ENCODE measurements at regions not wholly inside any gene's neighbourhood (a gene's known extent, or its start where the extent isn't known, plus 50 kb on each side); places are given as distances from the start of the nearest gene placed in this dataset.
"Not testable (repeated sequence)": the region's sequence is repeated elsewhere in the genome, so short reads cannot be mapped to it uniquely, and the experiment has no call there.

DNA sequence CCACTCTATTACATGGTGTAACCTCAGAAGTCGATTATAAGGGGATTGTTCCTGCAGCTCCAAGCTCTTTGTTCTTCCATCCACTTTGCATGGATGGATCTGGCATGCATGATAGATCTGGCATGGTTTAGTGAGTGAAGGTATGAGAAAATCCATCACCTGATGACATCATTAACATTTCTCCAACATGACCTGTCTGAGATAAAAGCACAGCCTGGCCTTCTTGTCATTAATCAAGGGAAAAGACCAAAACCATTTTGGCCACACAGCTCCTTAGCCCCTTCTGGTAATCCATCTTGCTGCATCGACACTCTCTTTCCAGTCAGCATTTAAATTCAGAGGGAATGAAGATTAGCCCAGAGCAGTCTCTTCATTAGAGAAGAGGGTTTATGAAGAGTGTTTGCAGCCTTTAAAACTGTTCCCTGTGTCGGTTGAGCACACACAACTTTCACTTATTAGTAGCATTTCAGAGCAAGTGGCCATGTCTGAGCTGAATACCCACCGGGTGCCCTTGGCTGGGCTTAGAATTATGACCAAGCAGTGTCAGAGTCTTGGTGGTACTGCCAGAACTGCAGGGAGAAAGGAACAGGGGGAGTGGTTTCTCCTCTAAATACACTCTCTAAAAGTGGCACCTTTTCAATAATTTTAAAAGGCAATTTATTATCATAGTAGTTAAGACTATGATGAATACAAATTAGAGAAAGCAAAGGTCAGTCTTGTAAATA, 246.0 kb downstream of the HAPSTR1 start:
- no peak for DNase-seq (ENCODE audit: low read depth in 3 of 3, low spot score in 1 of 3)

DNA sequence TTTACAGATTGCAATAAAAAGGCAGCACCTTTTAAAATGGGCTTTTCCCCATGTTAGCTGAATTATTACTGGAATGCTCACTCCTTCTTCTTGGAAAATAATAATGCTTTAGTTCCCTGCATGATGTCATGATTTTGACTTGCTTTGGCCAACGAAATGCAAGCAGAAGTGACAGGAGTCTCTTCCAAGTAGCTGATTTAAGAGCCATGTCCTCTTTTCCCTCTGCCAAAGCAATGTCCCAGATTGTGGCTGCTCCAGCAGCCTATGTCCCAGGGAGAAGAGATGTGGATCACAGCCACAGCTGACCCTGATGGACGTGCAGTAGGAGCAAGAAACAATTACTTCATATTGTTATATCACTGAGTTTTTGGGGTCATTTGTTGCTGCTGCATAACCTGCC, 246.6 kb downstream of the HAPSTR1 start:
- no peak for DNase-seq (ENCODE audit: low read depth in 3 of 3, low spot score in 1 of 3)

DNA sequence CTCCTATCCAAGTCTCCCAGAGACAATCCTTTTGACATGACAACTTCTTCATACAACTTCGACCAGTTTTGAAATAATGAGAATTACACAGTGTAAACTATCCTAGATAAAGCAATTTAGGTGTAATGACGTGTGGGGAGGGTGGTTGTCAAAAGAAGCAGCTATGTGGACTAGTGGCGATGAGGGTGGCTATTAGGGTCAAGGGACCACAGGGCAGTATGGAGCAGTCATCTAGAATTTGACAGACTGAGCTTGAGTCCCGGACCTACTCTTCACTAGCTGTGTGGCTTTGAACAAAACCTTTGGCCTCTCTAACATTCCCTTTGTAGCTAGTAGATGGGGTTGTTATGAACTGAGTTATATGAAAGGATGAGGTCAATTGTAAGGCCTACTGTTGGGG, 247.1 kb downstream of the HAPSTR1 start:
- no peak for DNase-seq (ENCODE audit: low read depth in 3 of 3, low spot score in 1 of 3)

DNA sequence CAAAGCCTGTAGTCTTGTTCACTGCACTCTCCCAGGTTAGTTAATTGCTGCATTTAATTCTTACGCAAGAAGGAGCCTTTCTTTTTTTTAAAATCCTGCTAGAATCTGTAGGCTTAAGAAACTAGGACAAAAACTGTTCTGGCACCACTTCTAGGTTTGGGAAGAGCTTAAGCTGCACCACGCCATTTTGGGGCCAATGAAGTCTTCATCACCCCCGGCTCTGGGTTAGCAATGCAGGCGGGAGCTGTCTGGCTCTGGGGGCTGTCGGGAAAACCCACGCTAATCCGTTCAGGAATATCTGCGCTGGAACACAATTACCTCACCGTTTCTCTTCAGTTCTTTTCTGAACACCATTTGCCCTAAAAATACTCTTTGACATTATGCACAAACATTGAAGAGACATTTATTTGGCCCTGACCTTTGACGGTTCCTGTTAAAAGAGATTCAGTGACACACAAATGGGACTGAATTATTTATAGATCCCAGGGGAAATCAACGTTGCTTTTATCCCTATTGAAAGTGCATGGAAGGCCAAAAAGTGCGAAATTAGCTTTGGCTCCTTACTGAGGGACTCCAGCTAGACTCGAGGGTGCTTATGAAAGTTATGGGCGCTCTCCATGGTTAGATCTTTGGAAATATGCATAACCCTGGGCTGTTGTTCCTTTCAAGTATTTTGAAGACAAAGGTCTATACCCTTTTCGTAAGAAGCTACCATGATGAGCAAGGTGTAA, 249.2 kb downstream of the HAPSTR1 start:
- no peak for DNase-seq (ENCODE audit: low read depth in 3 of 3, low spot score in 1 of 3)

DNA sequence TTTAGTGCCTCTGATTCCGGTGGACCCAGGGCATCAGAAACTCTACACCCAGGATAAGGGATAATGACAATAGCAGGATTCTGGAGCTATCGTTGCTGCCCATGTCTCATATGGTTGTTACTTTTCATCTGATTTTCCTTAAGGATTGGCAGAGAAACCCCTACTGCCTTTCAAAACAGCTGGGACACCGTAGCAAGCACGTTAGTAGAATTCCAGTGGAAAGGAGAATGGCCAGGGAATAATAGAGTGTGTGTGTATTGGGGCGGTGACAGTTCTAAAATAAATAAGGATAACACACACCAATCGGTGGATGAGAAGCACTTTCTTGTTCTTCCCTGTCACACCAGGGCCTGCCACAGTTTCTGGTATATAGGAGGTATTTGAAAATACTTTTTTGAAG, 251.8 kb downstream of the HAPSTR1 start:
- DNase-seq (ENCODE audit: low read depth in 3 of 3, low spot score in 1 of 3), result no peak

DNA sequence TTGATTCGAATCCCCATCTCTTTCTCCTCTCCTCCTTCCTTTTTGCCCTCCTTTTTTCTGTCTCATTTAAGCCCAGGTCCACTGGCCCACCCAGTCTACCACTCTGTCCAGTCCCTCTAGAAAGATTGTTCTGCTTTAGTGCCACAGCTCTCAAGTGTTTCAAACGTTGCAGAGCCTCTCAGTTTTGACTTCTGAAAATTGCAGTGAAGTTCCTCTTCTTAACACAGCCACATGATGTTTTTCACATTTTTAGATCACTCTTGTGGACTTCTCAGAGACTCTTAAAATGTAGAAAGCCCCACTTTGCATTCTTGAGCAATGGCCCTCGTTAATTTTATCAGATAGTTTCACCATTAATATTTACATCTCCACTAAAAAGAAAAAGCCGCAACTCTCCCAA, 253.1 kb downstream of the HAPSTR1 start:
- no peak for DNase-seq (ENCODE audit: low read depth in 3 of 3, low spot score in 1 of 3)

DNA sequence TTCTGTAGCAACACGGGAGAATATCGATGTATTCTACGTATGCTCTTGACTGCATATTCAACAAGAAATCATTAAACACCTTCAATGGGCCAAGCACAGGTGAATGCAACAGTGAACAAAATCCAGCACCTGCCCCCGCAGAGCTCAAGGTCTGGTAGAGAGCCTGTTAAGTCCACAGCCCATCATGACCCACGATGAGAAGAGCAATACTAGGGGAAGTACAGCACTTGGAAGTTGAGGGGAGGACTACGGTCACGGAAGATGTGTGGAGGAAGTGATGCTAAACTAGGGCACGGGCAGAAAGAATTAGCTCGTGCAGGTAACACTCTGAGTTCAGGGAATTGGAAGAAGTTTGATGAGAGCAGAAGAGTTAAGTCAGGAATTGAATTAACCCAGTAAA, 253.6 kb downstream of the HAPSTR1 start:
- no peak for DNase-seq (ENCODE audit: low read depth in 3 of 3, low spot score in 1 of 3)

DNA sequence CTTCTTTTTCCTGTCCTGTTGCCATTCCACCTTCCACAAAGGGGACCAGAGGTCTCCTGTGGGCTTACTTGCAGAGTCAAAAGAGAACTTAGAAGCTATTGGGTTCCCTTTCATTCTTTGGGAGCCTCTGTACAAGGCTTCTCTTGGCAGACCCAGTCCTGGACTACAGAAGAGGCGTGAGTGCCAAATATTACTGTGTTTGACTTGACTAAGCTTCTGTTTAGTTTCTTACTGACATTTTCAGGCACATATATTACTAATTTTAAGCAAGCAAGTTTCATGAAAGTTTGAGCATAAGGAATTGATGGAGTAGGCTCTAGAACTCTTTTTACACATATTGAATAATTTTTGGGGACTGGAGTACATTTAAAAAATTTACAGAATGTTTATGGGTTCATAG, 254.4 kb downstream of the HAPSTR1 start:
- DNase-seq (ENCODE audit: low read depth in 3 of 3, low spot score in 1 of 3), result no peak

DNA sequence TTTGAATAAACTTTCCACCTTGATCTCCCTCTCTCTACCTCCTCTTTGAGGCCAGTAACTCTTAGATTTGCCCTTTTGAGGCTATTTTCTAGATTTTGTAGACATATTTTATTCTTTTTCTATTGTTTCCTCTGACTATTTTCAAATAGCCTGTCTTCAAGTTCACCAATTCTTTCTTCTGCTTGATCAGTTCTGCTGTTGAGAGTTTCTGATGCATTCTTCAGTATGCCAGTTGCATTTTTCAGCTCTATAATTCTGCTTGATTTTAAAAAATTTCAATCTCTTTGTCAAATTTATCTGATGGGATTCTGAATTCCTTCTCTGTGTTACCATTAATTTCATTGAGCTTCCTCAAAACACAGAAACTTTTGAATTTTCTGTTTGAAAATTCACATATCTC, 257.5 kb downstream of the HAPSTR1 start:
- no peak for DNase-seq (ENCODE audit: low read depth in 3 of 3, low spot score in 1 of 3)

DNA sequence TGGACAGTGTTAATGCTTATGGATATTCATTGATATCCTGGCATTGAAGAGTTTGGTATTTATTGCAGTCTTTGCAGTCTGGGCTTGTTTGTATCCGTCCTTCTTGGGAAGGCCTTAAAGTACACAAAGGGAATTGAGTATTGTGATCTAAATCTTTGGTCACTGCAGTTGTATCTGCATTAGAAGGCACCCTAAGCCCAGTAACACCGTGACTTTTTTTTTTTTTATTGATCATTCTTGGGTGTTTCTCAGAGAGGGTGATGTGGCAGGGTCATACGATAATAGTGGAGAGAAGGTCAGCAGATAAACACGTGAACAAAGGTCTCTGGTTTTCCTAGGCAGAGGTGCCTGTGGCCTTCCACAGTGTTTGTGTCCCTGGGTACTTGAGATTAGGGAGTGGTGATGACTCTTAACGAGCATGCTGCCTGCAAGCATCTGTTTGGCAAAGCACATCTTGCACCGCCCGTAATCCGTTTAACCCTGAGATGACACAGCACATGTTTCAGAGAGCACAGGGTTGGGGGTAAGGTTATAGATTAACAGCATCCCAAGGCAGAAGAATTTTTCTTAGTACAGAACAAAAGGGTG, 258.0 kb downstream of the HAPSTR1 start:
- DNase-seq (ENCODE audit: low read depth in 3 of 3, low spot score in 1 of 3), result not testable (repeated sequence)

DNA sequence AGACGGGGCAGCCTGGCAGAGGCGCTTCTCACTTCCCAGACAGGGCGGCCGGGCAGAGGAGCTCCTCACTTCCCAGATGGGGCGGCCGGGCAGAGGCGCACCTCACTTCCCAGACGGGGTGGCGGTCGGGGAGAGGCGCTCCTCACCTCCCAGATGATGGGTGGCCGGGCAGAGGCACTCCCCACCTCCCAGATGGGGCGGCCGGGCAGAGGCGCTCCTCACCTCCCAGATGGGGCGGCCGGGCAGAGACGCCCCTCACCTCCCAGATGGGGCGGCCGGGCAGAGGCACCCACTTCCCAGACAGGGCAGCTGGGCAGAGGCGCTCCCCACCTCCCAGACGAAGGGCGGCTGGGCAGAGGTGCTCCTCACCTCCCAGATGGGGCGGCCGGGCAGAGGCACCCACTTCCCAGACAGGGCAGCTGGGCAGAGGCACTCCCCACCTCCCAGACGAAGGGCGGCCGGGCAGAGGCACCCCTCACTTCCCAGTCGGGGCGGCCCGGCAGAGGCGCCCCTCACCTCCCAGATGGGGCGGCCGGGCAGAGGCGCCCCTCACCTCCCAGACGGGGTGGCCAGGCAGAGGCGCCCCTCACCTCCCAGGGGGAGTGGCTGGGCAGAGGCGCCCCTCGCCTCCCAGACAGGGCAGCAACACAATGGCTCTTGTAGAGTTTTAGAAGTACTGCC, 258.8 kb downstream of the HAPSTR1 start:
- not testable (repeated sequence) for DNase-seq (ENCODE audit: low read depth in 3 of 3, low spot score in 1 of 3)

DNA sequence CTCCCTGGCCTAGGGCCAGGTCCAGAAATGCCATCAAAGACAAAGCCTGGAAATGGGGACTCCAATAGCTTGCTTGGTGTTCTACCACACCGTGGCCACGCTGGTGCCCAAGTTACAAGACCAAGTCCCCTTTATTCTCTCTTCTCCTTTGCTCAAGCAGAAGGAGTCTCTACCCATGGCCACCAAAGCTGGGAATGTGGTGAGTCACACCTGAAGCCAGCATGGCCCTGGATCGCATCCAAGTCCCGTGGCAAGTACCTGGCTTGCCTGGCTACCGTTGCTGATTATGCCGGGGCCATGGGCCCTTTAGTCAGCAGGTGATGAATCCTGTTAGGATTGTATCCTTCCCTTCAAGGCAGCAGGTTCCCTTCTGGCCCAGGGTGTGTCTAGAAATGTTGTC, 260.0 kb downstream of the HAPSTR1 start:
- no peak for DNase-seq (ENCODE audit: low read depth in 3 of 3, low spot score in 1 of 3)

DNA sequence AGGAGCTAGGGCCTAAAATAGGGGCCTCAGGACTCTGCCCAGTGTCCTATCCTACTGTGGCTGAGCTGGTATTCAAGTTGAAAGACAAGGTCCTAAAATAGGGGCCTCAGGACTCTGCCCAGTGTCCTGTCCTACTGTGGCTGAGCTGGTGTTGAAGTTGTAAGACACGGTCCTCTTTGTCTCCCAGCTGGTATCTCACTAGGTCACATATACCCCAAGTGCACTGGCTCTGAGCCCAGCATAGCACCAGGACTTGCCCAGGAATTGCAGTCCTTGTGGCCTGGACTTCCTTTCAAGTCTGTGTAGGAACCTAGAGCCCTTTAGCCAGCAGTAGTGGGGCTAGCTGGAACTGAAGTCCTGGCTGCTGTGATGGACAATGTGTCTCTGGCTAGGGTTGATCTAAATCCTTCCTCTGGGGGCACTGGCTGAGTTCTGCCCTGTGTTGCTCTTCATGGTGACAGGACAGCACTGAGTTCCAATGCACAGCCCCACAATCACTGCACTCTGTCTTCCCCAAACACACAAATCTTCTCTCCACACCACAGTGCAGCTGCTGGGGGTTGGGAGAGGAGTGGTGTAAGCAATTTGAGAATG, 260.5 kb downstream of the HAPSTR1 start:
- no peak for DNase-seq (ENCODE audit: low read depth in 3 of 3, low spot score in 1 of 3)

DNA sequence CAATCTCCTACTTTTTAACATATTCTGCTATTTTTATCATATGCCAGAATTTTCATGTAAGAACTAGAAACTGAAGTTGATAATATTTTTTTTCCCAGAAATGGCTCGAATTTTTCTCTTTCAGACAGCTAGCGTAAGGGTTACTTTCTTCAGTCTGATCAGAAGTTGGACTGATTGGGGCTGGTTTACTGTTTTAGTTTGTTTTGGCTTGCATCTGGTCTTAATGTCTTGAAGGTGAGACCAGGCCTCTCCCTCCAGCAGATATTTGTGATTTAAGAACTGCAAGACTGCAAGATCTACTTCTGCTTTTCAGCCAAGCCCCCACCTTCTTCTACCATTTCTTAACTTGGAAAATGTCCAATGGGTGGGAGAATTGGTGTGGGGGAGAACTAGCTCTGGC, 266.4 kb downstream of the HAPSTR1 start:
- DNase-seq (ENCODE audit: low read depth in 3 of 3, low spot score in 1 of 3), result no peak

DNA sequence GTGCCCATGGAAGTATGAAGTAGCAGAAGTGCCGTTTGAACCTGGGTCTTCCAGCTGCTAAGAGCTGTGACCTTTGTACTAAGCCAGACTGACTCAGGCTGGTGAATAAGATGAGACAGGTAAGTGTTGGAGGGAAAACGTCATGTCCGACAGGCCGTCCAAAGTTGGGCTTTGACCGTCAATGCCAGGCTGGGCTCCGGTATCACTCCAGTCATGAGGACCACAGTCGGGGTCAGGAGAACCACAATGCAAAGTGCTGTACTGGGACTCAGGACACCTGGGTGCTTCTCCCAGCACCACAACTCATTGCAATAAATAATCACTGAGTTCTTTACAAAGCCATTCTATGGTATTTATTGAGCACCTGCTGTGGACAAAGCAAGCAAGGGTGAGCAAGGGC, 268.6 kb downstream of the HAPSTR1 start:
- DNase-seq (ENCODE audit: low read depth in 3 of 3, low spot score in 1 of 3), result no peak

DNA sequence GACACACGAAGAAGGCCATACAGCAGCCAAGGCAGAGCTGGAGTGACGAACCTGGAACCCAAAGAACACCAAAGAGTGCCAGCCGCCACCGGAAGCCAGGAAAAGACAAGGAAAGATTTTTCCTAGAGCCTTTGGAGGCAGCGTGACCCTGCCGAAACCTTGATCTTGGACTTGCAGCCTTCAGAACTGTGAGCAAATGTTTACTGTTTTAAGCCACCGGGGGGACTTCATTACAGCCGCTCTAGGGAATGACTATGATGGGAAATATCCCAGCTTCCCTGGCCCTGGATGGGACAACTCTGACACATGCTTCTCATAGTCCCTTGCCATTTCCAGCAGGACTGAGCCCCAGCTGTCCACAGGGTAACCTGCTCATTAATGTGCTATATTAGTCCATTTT, 270.6 kb downstream of the HAPSTR1 start:
- no peak for DNase-seq (ENCODE audit: low read depth in 3 of 3, low spot score in 1 of 3)

DNA sequence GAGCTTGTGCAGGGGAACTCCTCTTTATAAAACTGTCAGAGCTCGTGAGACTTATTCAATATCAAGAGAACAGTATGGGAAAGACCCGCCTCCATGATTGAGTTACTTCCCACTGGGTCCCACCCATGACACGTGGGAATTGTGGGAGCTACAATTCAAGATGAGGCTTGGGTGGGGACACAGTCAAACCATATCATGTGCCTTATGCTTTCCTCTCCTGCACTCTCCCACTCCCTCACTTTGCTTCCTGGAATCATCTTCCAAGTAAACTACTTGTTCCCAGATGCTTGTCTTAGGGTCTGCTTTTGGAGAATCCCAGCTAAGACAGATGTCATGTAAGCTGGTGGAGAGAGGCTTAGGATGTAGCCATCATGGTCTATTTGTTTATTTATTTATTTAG, 271.2 kb downstream of the HAPSTR1 start:
- no peak for DNase-seq (ENCODE audit: low read depth in 3 of 3, low spot score in 1 of 3)

DNA sequence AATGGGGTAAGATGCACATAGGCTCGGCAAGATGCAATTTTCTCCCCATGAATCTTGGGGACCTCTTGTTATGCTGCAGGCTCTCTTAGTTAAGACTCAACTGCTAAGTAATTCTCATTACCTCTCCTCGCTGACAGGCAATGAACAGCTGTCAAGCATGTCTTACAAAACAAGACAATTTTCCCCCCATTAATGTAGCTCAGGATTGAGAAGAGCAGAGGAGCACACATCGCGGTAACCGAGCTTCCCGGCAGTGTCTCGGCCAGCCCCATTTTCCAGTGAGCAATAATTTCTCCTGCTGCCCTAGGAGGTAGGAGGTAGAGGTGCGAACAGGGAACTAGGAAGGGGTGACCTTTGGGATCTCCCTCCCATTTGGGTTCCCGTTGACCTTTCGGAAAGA, 272.1 kb downstream of the HAPSTR1 start:
- no peak for DNase-seq (ENCODE audit: low read depth in 3 of 3, low spot score in 1 of 3)

DNA sequence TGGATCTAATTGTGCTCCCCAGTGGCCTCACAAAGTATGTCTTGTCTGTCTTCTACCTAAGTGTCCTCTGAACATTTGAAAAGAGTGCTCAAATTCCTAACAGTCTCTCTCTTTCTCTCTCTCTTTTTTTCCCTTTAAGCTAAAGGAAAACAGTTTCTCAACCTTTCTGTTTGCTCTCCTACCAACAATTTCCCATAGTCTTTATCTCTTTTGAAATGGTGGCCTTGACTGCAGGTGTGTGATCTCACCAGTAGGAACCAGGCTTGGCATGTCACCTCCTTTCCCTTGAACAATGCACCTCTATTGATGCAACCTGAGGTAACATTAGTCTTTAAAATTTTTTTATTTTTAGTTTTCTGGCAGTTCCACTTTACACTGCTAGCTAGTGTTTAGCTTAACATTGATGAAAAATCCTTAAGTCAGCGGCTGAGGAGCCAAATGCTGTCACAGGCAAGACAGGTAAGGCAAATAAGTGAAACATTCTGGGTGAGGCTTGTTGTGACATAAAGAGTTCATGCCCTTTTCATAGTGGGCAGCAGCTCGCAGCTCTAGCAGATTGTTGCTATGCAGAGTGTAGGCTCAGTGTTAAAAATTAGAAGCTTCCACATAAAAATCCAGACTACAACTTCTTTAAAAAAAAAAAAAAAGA, 273.4 kb downstream of the HAPSTR1 start:
- DNase-seq (ENCODE audit: low read depth in 3 of 3, low spot score in 1 of 3), result no peak

DNA sequence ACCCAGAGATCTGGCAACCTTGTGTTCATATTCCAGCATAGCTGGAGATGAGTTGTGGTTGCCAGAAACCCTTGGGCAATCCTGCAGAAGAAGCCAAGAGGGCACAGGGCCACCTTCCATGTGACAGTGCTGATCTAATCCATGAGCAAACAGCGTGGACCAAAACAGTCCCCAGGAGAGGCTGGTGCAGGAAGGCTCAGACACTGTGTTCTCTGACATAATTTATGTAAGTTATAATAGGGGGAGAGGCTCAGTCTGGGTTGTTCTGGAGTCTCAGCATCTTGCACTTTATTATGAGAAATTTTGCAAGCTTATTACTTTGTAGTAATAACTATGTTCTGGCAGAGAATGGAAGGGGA, 273.9 kb downstream of the HAPSTR1 start:
- DNase-seq (ENCODE audit: low read depth in 3 of 3, low spot score in 1 of 3), result no peak

All from stimulated activated CD4-positive, alpha-beta T cell treated with anti-CD3 and anti-CD28 coated beads, TNF-alpha, amount 100 ng/mL, for 1 hour (primary cell).